ENCODE measurements at regions not wholly inside any gene's neighbourhood (a gene's known extent, or its start where the extent isn't known, plus 50 kb on each side); places are given as distances from the start of the nearest gene placed in this dataset.

GRCh38 chr1:55536545-55536865 lies 321.3 kb upstream of the USP24 start:
- TF ChIP-seq ZNF274 (IDR thresholded peaks at IDR 0.05; ENCODE audit: low read depth, low read length), result no peak
- no peak for TF ChIP-seq YY1 (IDR thresholded peaks at IDR 0.05; ENCODE audit: insufficient read depth, insufficient read length)
- TF ChIP-seq SUZ12 (IDR thresholded peaks at IDR 0.05; ENCODE audit: extremely low read depth, insufficient read depth, insufficient read length), result no peak

Measured in NT2/D1 (cell line).